ENCODE measurements at regions not wholly inside any gene's neighbourhood (a gene's known extent, or its start where the extent isn't known, plus 50 kb on each side); places are given as distances from the start of the nearest gene placed in this dataset.

DNA sequence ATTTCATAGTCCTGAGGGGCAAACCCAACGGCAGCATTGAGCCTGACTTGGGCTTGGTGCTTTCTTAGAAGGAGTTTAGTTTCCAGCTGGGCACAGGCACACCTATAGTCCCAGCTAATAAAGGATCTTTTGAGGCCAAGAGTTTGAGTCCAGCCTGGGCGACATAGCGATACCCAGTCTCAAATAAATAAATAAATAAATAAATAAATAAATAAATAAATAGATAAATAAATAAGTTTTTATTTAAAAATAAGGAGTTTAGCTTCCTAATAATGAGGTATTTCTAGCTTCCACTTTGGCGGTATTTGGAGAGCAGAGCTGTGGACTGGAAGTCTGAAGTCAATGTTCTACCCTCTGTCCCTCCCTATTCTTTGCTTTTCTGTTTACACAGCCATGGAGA is 186.6 kb downstream of the URB2 start (continued):
- 0 out of 2 replicates have a peak, but pooled peaks have one; percentile 53 for TF ChIP-seq ZNF560 (tag by site-specific recombination; IDR thresholded peaks at IDR 0.05; ENCODE audit: borderline replicate concordance)
- no peak for TF ChIP-seq HOXD13 (CRISPR knock-in tag; IDR thresholded peaks at IDR 0.05; ENCODE audit: borderline replicate concordance)
- no peak for TF ChIP-seq OSR2 (tag by site-specific recombination; IDR thresholded peaks at IDR 0.05)
- TF ChIP-seq, protein P1, sequence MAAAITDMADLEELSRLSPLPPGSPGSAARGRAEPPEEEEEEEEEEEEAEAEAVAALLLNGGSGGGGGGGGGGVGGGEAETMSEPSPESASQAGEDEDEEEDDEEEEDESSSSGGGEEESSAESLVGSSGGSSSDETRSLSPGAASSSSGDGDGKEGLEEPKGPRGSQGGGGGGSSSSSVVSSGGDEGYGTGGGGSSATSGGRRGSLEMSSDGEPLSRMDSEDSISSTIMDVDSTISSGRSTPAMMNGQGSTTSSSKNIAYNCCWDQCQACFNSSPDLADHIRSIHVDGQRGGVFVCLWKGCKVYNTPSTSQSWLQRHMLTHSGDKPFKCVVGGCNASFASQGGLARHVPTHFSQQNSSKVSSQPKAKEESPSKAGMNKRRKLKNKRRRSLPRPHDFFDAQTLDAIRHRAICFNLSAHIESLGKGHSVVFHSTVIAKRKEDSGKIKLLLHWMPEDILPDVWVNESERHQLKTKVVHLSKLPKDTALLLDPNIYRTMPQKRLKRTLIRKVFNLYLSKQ (tag by site-specific recombination; IDR thresholded peaks at IDR 0.05; ENCODE audit: borderline replicate concordance): no peak
- no peak for TF ChIP-seq ZNF76 (tag by site-specific recombination; IDR thresholded peaks at IDR 0.05; ENCODE audit: borderline replicate concordance, low read depth)
- TF ChIP-seq SP2 (tag by site-specific recombination; IDR thresholded peaks at IDR 0.05): no peak
- no peak for TF ChIP-seq HOXA7 (CRISPR knock-in tag; IDR thresholded peaks at IDR 0.05; ENCODE audit: borderline replicate concordance)
- TF ChIP-seq ZNF843 (tag by site-specific recombination; IDR thresholded peaks at IDR 0.05): no peak
- no peak for TF ChIP-seq KLF1 (tag by site-specific recombination; IDR thresholded peaks at IDR 0.05)
- TF ChIP-seq ZNF785 (tag by site-specific recombination; IDR thresholded peaks at IDR 0.05): no peak
- no peak for TF ChIP-seq WT1 (tag by site-specific recombination; IDR thresholded peaks at IDR 0.05)
- TF ChIP-seq TRIM28 (IDR thresholded peaks at IDR 0.05; ENCODE audit: borderline replicate concordance, low read length): no peak
- no peak for TF ChIP-seq ZNF791 (tag by site-specific recombination; IDR thresholded peaks at IDR 0.05)
- TF ChIP-seq ZNF202 (tag by site-specific recombination; IDR thresholded peaks at IDR 0.05; ENCODE audit: borderline replicate concordance): no peak
- TF ChIP-seq ZBTB1 (tag by site-specific recombination; IDR thresholded peaks at IDR 0.05): no peak
- no peak for TF ChIP-seq YY1 (tag by site-specific recombination; IDR thresholded peaks at IDR 0.05)
- no peak for TF ChIP-seq ZNF521 (tag by site-specific recombination; IDR thresholded peaks at IDR 0.05)
- no peak for TF ChIP-seq ZNF596 (tag by site-specific recombination; IDR thresholded peaks at IDR 0.05)
- TF ChIP-seq BCL11A (tag by site-specific recombination; IDR thresholded peaks at IDR 0.05; ENCODE audit: low read depth): no peak
- no peak for TF ChIP-seq ZNF776 (tag by site-specific recombination; IDR thresholded peaks at IDR 0.05; ENCODE audit: borderline replicate concordance)
- TF ChIP-seq REPIN1 (tag by site-specific recombination; IDR thresholded peaks at IDR 0.05; ENCODE audit: low read depth): no peak
- no peak for TF ChIP-seq ZFP3 (tag by site-specific recombination; IDR thresholded peaks at IDR 0.05; ENCODE audit: low read depth)
- TF ChIP-seq, protein P2, sequence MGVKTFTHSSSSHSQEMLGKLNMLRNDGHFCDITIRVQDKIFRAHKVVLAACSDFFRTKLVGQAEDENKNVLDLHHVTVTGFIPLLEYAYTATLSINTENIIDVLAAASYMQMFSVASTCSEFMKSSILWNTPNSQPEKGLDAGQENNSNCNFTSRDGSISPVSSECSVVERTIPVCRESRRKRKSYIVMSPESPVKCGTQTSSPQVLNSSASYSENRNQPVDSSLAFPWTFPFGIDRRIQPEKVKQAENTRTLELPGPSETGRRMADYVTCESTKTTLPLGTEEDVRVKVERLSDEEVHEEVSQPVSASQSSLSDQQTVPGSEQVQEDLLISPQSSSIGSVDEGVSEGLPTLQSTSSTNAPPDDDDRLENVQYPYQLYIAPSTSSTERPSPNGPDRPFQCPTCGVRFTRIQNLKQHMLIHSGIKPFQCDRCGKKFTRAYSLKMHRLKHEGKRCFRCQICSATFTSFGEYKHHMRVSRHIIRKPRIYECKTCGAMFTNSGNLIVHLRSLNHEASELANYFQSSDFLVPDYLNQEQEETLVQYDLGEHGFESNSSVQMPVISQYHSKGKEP (tag by site-specific recombination; IDR thresholded peaks at IDR 0.05): no peak
- TF ChIP-seq, protein P3, sequence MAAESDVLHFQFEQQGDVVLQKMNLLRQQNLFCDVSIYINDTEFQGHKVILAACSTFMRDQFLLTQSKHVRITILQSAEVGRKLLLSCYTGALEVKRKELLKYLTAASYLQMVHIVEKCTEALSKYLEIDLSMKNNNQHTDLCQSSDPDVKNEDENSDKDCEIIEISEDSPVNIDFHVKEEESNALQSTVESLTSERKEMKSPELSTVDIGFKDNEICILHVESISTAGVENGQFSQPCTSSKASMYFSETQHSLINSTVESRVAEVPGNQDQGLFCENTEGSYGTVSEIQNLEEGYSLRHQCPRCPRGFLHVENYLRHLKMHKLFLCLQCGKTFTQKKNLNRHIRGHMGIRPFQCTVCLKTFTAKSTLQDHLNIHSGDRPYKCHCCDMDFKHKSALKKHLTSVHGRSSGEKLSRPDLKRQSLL (tag by site-specific recombination; IDR thresholded peaks at IDR 0.05): no peak
- TF ChIP-seq ZNF664 (tag by site-specific recombination; IDR thresholded peaks at IDR 0.05): 0 out of 2 replicates have a peak, but pooled peaks have one; percentile 9
- TF ChIP-seq ZNF585B (tag by site-specific recombination; IDR thresholded peaks at IDR 0.05): no peak
- no peak for TF ChIP-seq ZNF292 (tag by site-specific recombination; IDR thresholded peaks at IDR 0.05; ENCODE audit: borderline replicate concordance, low read depth)
- TF ChIP-seq ZNF366 (tag by site-specific recombination; conservative IDR thresholded peaks at IDR 0.05): no peak
- TF ChIP-seq, protein P4, sequence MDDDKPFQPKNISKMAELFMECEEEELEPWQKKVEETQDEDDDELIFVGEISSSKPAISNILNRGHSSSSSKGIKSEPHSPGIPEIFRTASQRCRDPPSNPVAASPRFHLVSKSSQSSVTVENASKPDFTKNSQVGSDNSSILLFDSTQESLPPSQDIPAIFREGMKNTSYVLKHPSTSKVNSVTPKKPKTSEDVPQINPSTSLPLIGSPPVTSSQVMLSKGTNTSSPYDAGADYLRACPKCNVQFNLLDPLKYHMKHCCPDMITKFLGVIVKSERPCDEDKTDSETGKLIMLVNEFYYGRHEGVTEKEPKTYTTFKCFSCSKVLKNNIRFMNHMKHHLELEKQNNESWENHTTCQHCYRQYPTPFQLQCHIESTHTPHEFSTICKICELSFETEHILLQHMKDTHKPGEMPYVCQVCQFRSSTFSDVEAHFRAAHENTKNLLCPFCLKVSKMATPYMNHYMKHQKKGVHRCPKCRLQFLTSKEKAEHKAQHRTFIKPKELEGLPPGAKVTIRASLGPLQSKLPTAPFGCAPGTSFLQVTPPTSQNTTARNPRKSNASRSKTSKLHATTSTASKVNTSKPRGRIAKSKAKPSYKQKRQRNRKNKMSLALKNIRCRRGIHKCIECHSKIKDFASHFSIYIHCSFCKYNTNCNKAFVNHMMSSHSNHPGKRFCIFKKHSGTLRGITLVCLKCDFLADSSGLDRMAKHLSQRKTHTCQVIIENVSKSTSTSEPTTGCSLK (tag by site-specific recombination; IDR thresholded peaks at IDR 0.05): no peak
- no peak for TF ChIP-seq ZNF138 (tag by site-specific recombination; IDR thresholded peaks at IDR 0.05; ENCODE audit: borderline replicate concordance)
- TF ChIP-seq GLI2 (tag by site-specific recombination; IDR thresholded peaks at IDR 0.05; ENCODE audit: borderline replicate concordance, low read depth): peak; percentile 7; the same call in 1 of the 2 replicates
- no peak for TF ChIP-seq IKZF3 (tag by site-specific recombination; IDR thresholded peaks at IDR 0.05)
- TF ChIP-seq KLF8 (tag by site-specific recombination; IDR thresholded peaks at IDR 0.05): no peak
- no peak for TF ChIP-seq ZNF114 (tag by site-specific recombination; IDR thresholded peaks at IDR 0.05)
- no peak for TF ChIP-seq GLIS1 (tag by site-specific recombination; IDR thresholded peaks at IDR 0.05)

All from HEK293 (cell line).